GM18858 (cell line): ENCODE measurements at regions not wholly inside any gene's neighbourhood (a gene's known extent, or its start where the extent isn't known, plus 50 kb on each side); places are given as distances from the start of the nearest gene placed in this dataset.
"Not testable (repeated sequence)": the region's sequence is repeated elsewhere in the genome, so short reads cannot be mapped to it uniquely, and the experiment has no call there.

Experiments
- ATAC-seq: cut with Tn5 transposase; IDR thresholded peaks from one replicate; pipeline ENCODE4 v1.9.1; 2021; ENCODE audit not compliant: unreplicated experiment

- no peak for ATAC-seq
Observed at GRCh38 chr3:193922034-193922774, 213.7 kb upstream of the HES1 start.

GRCh38 chr3:193923958-193924357, 212.0 kb upstream of the HES1 start:
- ATAC-seq, result not testable (repeated sequence)

GRCh38 chr3:193926071-193926470, 209.9 kb upstream of the HES1 start:
- ATAC-seq, result not testable (repeated sequence)

- not testable (repeated sequence) for ATAC-seq
Observed at GRCh38 chr3:193927413-193928206, 208.3 kb upstream of the HES1 start.

- no peak for ATAC-seq
Observed at GRCh38 chr3:193928354-193929209, 207.4 kb upstream of the HES1 start.

GRCh38 chr3:193929373-193929772, 206.6 kb upstream of the HES1 start:
- no peak for ATAC-seq

GRCh38 chr3:193929921-193930646, 205.9 kb upstream of the HES1 start:
- ATAC-seq, result no peak

GRCh38 chr3:193932136-193932535, 203.8 kb upstream of the HES1 start:
- no peak for ATAC-seq

- ATAC-seq, result no peak
Observed at GRCh38 chr3:193932576-193932975, 203.4 kb upstream of the HES1 start.

- ATAC-seq, result no peak
Observed at GRCh38 chr3:193933451-193933850, 202.5 kb upstream of the HES1 start.

GRCh38 chr3:193935916-193936315, 200.0 kb upstream of the HES1 start:
- no peak for ATAC-seq

GRCh38 chr3:193938613-193939012, 197.3 kb upstream of the HES1 start:
- no peak for ATAC-seq

- no peak for ATAC-seq
Observed at GRCh38 chr3:193939527-193939926, 196.4 kb upstream of the HES1 start.

- ATAC-seq, result no peak
Observed at GRCh38 chr3:193940526-193940925, 195.4 kb upstream of the HES1 start.

GRCh38 chr3:193941486-193941885, 194.5 kb upstream of the HES1 start:
- ATAC-seq, result no peak

- no peak for ATAC-seq
Observed at GRCh38 chr3:193942516-193943055, 193.4 kb upstream of the HES1 start.

GRCh38 chr3:193943200-193943599, 192.7 kb upstream of the HES1 start:
- no peak for ATAC-seq

- no peak for ATAC-seq
Observed at GRCh38 chr3:193943851-193944517, 192.0 kb upstream of the HES1 start.

- ATAC-seq, result no peak
Observed at GRCh38 chr3:193944518-193944884, 191.4 kb upstream of the HES1 start.

GRCh38 chr3:193945143-193945542, 190.8 kb upstream of the HES1 start:
- ATAC-seq, result no peak
